ENCODE measurements at regions not wholly inside any gene's neighbourhood (a gene's known extent, or its start where the extent isn't known, plus 50 kb on each side); places are given as distances from the start of the nearest gene placed in this dataset.

- in situ Hi-C loops (cut with MboI) = no loop called here
- 59 to 63% methylated on average over 12 of the region's 12 CpGs for WGBS, 2 experiments (ENCODE audit: low coverage in 1 of 2, low lambda C conversion rate in 2 of 2, missing lambda C conversion rate in 2 of 2)
- peaks cover 51% of the 10 kb centered on the region for H3K27me3 ChIP-seq (replicated peaks; ENCODE audit: insufficient read depth)
- H3K9me3 ChIP-seq (ENCODE audit: low read depth) = no peaks in the 10 kb centered on the region
- H3K9ac ChIP-seq = no peak overlapping the region
- H2AFZ ChIP-seq = no peak overlapping the region
- H3F3A ChIP-seq (ENCODE audit: insufficient read depth) = no peaks in the 10 kb centered on the region
- H3K27ac ChIP-seq = no peak overlapping the region
- TF ChIP-seq EZH2 (IDR thresholded peaks at IDR 0.05; ENCODE audit: insufficient read depth, poor library complexity, severe bottlenecking) (no peak), EZH2phosphoT487 (IDR thresholded peaks at IDR 0.05; ENCODE audit: insufficient read depth, low read depth) (no peak)
- no peaks in the 10 kb centered on the region for H3K9me2 ChIP-seq (ENCODE audit: insufficient read depth)
- no peak overlapping the region for H3K4me2 ChIP-seq (ENCODE audit: unreplicated experiment)
- H3K36me3 ChIP-seq (ENCODE audit: low read depth) = no peaks in the 10 kb centered on the region
- DNase-seq = no peak
- H3K79me2 ChIP-seq (ENCODE audit: insufficient read depth) = no peaks in the 10 kb centered on the region
- no peak overlapping the region for H3K4me3 ChIP-seq
- no peaks in the 10 kb centered on the region for H3K4me1 ChIP-seq (ENCODE audit: insufficient read depth)
- no peaks in the 10 kb centered on the region for H4K20me1 ChIP-seq (ENCODE audit: insufficient read depth)
These were observed 112.6 kb downstream of the ENGASE start for GRCh38 chr17:79187186-79187585.

DNA sequence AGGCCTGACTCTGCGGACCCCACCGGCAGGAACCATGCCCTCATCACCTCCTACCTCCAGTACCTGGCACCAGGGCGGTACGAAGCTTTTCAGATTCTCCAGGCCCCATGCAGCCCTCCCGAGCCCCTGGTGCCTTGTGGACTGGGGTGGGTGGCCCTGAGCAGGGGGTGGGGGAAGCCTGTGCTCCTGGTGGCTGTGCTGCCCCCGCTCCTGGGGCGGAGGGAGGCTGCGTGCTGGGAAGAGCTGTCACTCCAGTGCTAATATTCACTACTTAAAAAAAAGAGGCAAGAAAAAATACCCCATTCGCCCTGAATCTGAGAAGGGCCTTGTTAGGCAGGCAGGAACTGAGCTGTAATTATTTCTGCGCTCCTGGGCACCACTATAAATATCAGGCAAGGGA, 111.8 kb downstream of the ENGASE start:
- no peak overlapping the region for H3K9ac ChIP-seq
- in situ Hi-C loops (cut with MboI) = no loop called here
- TF ChIP-seq EZH2phosphoT487 (IDR thresholded peaks at IDR 0.05; ENCODE audit: insufficient read depth, low read depth) (no peak), EZH2 (IDR thresholded peaks at IDR 0.05; ENCODE audit: insufficient read depth, poor library complexity, severe bottlenecking) (no peak)
- no peaks in the 10 kb centered on the region for H3K9me2 ChIP-seq (ENCODE audit: insufficient read depth)
- H3K4me1 ChIP-seq (ENCODE audit: insufficient read depth) = no peaks in the 10 kb centered on the region
- no peak overlapping the region for H2AFZ ChIP-seq
- H3K27ac ChIP-seq = no peak overlapping the region
- H3K4me3 ChIP-seq = no peak overlapping the region
- no peaks in the 10 kb centered on the region for H4K20me1 ChIP-seq (ENCODE audit: insufficient read depth)
- H3K79me2 ChIP-seq (ENCODE audit: insufficient read depth) = no peaks in the 10 kb centered on the region
- no peak for DNase-seq
- no peaks in the 10 kb centered on the region for H3K9me3 ChIP-seq (ENCODE audit: low read depth)
- 28 to 30% methylated on average over 7 to 10 of the region's 10 CpGs for WGBS, 2 experiments (ENCODE audit: low coverage in 1 of 2, low lambda C conversion rate in 2 of 2, missing lambda C conversion rate in 2 of 2)
- H3K27me3 ChIP-seq (replicated peaks; ENCODE audit: insufficient read depth) = peaks cover 51% of the 10 kb centered on the region
- H3K4me2 ChIP-seq (ENCODE audit: unreplicated experiment) = no peak overlapping the region
- H3F3A ChIP-seq (ENCODE audit: insufficient read depth) = no peaks in the 10 kb centered on the region
- H3K36me3 ChIP-seq (ENCODE audit: low read depth) = no peaks in the 10 kb centered on the region

DNA sequence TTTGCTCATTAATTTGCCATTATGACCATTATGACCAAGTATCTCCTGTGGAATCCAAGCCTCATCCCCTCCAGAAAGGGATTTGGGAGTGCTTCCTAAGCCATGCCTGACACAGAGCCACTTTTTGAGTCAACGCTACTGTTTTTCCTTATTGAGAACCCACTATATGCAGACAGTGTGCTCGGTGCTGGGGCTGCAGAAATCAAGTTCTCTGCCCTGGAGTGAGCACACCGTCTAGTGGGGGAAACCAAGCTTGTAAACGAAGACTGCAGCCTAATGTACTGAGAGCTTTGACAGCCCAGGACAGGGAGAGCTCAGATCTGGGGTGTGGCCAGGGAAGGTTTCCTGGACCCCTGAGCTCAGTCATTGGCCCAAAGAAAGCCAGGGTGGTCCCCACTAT, 111.0 kb downstream of the ENGASE start:
- no peaks in the 10 kb centered on the region for H3K9me3 ChIP-seq (ENCODE audit: low read depth)
- H3K27me3 ChIP-seq (replicated peaks; ENCODE audit: insufficient read depth) = peaks cover 51% of the 10 kb centered on the region
- H3K4me2 ChIP-seq (ENCODE audit: unreplicated experiment) = no peak overlapping the region
- H3K4me1 ChIP-seq (ENCODE audit: insufficient read depth) = no peaks in the 10 kb centered on the region
- H3K4me3 ChIP-seq = no peak overlapping the region
- no peaks in the 10 kb centered on the region for H4K20me1 ChIP-seq (ENCODE audit: insufficient read depth)
- H3K9ac ChIP-seq = no peak overlapping the region
- H3K27ac ChIP-seq = no peak overlapping the region
- H3F3A ChIP-seq (ENCODE audit: insufficient read depth) = no peaks in the 10 kb centered on the region
- WGBS, 2 experiments (ENCODE audit: low coverage in 1 of 2, low lambda C conversion rate in 2 of 2, missing lambda C conversion rate in 2 of 2) = 40% methylated on average over 4 of the region's 4 CpGs
- DNase-seq = no peak
- in situ Hi-C loops (cut with MboI) = no loop called here
- TF ChIP-seq EZH2 (IDR thresholded peaks at IDR 0.05; ENCODE audit: insufficient read depth, poor library complexity, severe bottlenecking) = no peak
- TF ChIP-seq EZH2phosphoT487 (IDR thresholded peaks at IDR 0.05; ENCODE audit: insufficient read depth, low read depth) = no peak
- no peak overlapping the region for H2AFZ ChIP-seq
- H3K36me3 ChIP-seq (ENCODE audit: low read depth) = no peaks in the 10 kb centered on the region
- no peaks in the 10 kb centered on the region for H3K79me2 ChIP-seq (ENCODE audit: insufficient read depth)
- no peaks in the 10 kb centered on the region for H3K9me2 ChIP-seq (ENCODE audit: insufficient read depth)

DNA sequence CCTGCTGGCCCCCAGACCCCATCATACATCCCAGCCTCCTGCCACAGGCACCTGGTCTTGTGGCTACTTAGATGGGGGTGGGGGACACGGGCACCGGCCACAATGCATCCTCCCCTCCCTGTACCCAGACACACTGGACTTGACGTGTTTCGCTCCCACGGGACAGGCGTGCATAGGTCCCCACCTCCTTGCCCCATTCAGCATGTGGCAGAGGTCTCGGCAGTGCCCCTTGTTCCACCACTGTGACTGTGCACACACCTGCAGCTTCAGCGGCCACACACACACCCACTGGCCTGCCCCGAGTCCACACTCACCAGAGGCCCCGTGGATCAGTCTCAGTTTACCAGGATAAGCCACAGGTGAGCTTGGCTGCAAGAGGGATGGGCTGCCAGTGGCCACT, 109.6 kb downstream of the ENGASE start:
- H3K4me3 ChIP-seq = no peak overlapping the region
- no peak for DNase-seq
- no peak overlapping the region for H3K9ac ChIP-seq
- TF ChIP-seq EZH2phosphoT487 (IDR thresholded peaks at IDR 0.05; ENCODE audit: insufficient read depth, low read depth) (no peak), EZH2 (IDR thresholded peaks at IDR 0.05; ENCODE audit: insufficient read depth, poor library complexity, severe bottlenecking) (no peak)
- H3K79me2 ChIP-seq (ENCODE audit: insufficient read depth) = no peaks in the 10 kb centered on the region
- no peaks in the 10 kb centered on the region for H3K9me2 ChIP-seq (ENCODE audit: insufficient read depth)
- WGBS, 2 experiments (ENCODE audit: low coverage in 1 of 2, low lambda C conversion rate in 2 of 2, missing lambda C conversion rate in 2 of 2) = 48 to 49% methylated on average over 10 of the region's 10 CpGs
- H3K27ac ChIP-seq = no peak overlapping the region
- no peaks in the 10 kb centered on the region for H3F3A ChIP-seq (ENCODE audit: insufficient read depth)
- H3K27me3 ChIP-seq (replicated peaks; ENCODE audit: insufficient read depth) = peaks cover 61% of the 10 kb centered on the region
- H2AFZ ChIP-seq = no peak overlapping the region
- H3K36me3 ChIP-seq (ENCODE audit: low read depth) = no peaks in the 10 kb centered on the region
- in situ Hi-C loops (cut with MboI) = no loop called here
- H3K9me3 ChIP-seq (ENCODE audit: low read depth) = no peaks in the 10 kb centered on the region
- H3K4me2 ChIP-seq (ENCODE audit: unreplicated experiment) = no peak overlapping the region
- no peaks in the 10 kb centered on the region for H3K4me1 ChIP-seq (ENCODE audit: insufficient read depth)
- H4K20me1 ChIP-seq (ENCODE audit: insufficient read depth) = no peaks in the 10 kb centered on the region

All from GM23248 (cell line).